ENCODE measurements at regions not wholly inside any gene's neighbourhood (a gene's known extent, or its start where the extent isn't known, plus 50 kb on each side); places are given as distances from the start of the nearest gene placed in this dataset.

DNA sequence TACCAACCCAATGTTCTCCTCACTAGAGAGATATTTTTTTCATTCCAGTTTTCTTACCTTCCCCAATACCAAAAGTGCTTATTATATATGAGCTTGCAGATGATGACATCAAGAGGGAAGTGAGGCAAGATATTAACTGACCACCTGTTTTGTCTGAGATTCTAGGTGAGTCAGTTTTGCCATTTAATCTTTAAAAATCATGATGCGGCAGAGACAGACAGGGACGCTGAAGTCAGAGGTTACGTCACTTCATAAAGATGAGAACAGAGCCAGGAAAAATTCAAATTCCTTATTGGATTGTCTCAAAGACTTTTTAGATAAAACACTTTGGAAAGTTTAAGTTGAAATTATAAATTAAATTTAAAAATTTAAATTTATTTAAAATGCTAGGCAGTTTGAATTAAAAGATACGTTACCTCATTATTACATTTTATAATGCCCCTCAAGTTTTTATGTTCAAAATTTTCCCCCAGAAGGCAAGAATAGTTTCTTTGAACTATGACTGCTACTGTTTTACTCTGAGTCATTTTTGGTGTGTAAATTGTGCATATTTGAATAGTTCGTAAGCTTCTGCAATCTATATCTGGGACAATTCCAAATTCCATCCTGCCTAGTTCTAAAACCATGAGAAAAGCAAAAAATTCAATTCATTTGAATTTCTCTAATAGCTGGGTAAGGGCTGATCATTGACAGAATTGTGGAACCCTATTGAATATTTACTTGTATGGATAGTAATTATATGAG is 839.6 kb upstream of the GOT2 start:
- Histone ChIP-seq H2AFZ (no peak overlapping the region), H3K36me3 (replicated peaks; ENCODE audit: insufficient read depth, low read depth) (no peaks in the 10 kb centered on the region), H3K4me2 (no peak overlapping the region), H3K4me1 (ENCODE audit: insufficient read depth) (no peaks in the 10 kb centered on the region), H4K20me1 (ENCODE audit: insufficient read depth, poor library complexity, severe bottlenecking) (no peaks in the 10 kb centered on the region), H3K27me3 (no peaks in the 10 kb centered on the region), H3K4me3 (no peak overlapping the region), H3K9me2 (replicated peaks; ENCODE audit: insufficient read depth) (no peaks in the 10 kb centered on the region), H3K9me3 (ENCODE audit: low read depth) (no peaks in the 10 kb centered on the region), H3K27ac (no peak overlapping the region), H3K79me2 (no peaks in the 10 kb centered on the region)
- 94% methylated on average over 5 of the region's 5 CpGs for WGBS (ENCODE audit: low lambda C conversion rate, missing lambda C conversion rate)
- DNase-seq (ENCODE audit: low spot score), result no peak
- TF ChIP-seq CTCF (IDR thresholded peaks at IDR 0.05; ENCODE audit: poor library complexity) (no peak), EZH2 (IDR thresholded peaks at IDR 0.05; ENCODE audit: borderline replicate concordance) (no peak), EZH2phosphoT487 (IDR thresholded peaks at IDR 0.05; ENCODE audit: low read depth, severe bottlenecking, unreplicated experiment) (no peak)

GRCh38 chr16:59567496-59567895 is 833.4 kb upstream of the GOT2 start:
- DNase-seq (ENCODE audit: low spot score), result no peak
- Histone ChIP-seq H3K36me3 (replicated peaks; ENCODE audit: insufficient read depth, low read depth) (no peaks in the 10 kb centered on the region), H3K9me2 (replicated peaks; ENCODE audit: insufficient read depth) (no peaks in the 10 kb centered on the region), H2AFZ (no peak overlapping the region), H3K27ac (no peak overlapping the region), H3K27me3 (no peaks in the 10 kb centered on the region), H3K4me2 (no peak overlapping the region), H4K20me1 (ENCODE audit: insufficient read depth, poor library complexity, severe bottlenecking) (no peaks in the 10 kb centered on the region), H3K79me2 (no peaks in the 10 kb centered on the region), H3K4me1 (ENCODE audit: insufficient read depth) (no peaks in the 10 kb centered on the region), H3K4me3 (no peak overlapping the region), H3K9me3 (ENCODE audit: low read depth) (no peaks in the 10 kb centered on the region)
- TF ChIP-seq EZH2 (IDR thresholded peaks at IDR 0.05; ENCODE audit: borderline replicate concordance) (no peak), CTCF (IDR thresholded peaks at IDR 0.05; ENCODE audit: poor library complexity) (no peak), EZH2phosphoT487 (IDR thresholded peaks at IDR 0.05; ENCODE audit: low read depth, severe bottlenecking, unreplicated experiment) (no peak)
- WGBS (ENCODE audit: low lambda C conversion rate, missing lambda C conversion rate), result 92% methylated on average over 5 of the region's 5 CpGs

DNA sequence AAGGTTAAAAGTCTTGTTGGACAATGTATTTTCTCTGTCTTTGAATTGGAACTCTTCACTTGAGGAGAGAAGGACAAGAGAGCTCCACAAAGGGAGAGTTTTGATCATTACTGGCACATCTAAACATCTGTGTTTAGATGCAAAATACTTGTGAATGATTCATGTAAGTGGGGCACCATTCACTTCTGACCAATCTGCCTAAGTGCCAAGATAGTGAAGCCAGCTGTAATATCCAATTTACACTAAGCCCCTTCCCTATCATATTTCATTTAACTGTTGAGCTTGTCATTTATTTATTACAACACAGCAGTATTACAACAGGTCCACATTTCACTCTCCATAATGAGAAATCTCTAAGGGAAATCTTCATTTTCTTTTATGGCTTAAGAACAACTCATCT is 832.3 kb upstream of the GOT2 start:
- Histone ChIP-seq H3K9me3 (ENCODE audit: low read depth) (no peaks in the 10 kb centered on the region), H4K20me1 (ENCODE audit: insufficient read depth, poor library complexity, severe bottlenecking) (no peaks in the 10 kb centered on the region), H3K4me3 (no peak overlapping the region), H3K4me2 (no peak overlapping the region), H3K79me2 (no peaks in the 10 kb centered on the region), H2AFZ (no peak overlapping the region), H3K27me3 (no peaks in the 10 kb centered on the region), H3K4me1 (ENCODE audit: insufficient read depth) (no peaks in the 10 kb centered on the region), H3K36me3 (replicated peaks; ENCODE audit: insufficient read depth, low read depth) (no peaks in the 10 kb centered on the region), H3K9me2 (replicated peaks; ENCODE audit: insufficient read depth) (no peaks in the 10 kb centered on the region), H3K27ac (no peak overlapping the region)
- no peak for DNase-seq (ENCODE audit: low spot score)
- TF ChIP-seq CTCF (IDR thresholded peaks at IDR 0.05; ENCODE audit: poor library complexity) (no peak), EZH2 (IDR thresholded peaks at IDR 0.05; ENCODE audit: borderline replicate concordance) (no peak), EZH2phosphoT487 (IDR thresholded peaks at IDR 0.05; ENCODE audit: low read depth, severe bottlenecking, unreplicated experiment) (no peak)

- DNase-seq (ENCODE audit: low spot score), result no peak
- TF ChIP-seq CTCF (IDR thresholded peaks at IDR 0.05; ENCODE audit: poor library complexity), result no peak
- no peak for TF ChIP-seq EZH2phosphoT487 (IDR thresholded peaks at IDR 0.05; ENCODE audit: low read depth, severe bottlenecking, unreplicated experiment)
- no peak for TF ChIP-seq EZH2 (IDR thresholded peaks at IDR 0.05; ENCODE audit: borderline replicate concordance)
- H3K4me1 ChIP-seq (ENCODE audit: insufficient read depth), result no peaks in the 10 kb centered on the region
- no peaks in the 10 kb centered on the region for H3K27me3 ChIP-seq
- H3K9me3 ChIP-seq (ENCODE audit: low read depth), result no peaks in the 10 kb centered on the region
- no peak overlapping the region for H3K4me2 ChIP-seq
- H3K27ac ChIP-seq, result no peak overlapping the region
- no peak overlapping the region for H2AFZ ChIP-seq
- no peaks in the 10 kb centered on the region for H3K36me3 ChIP-seq (replicated peaks; ENCODE audit: insufficient read depth, low read depth)
- no peaks in the 10 kb centered on the region for H3K79me2 ChIP-seq
- H3K4me3 ChIP-seq, result no peak overlapping the region
- no peaks in the 10 kb centered on the region for H4K20me1 ChIP-seq (ENCODE audit: insufficient read depth, poor library complexity, severe bottlenecking)
- no peaks in the 10 kb centered on the region for H3K9me2 ChIP-seq (replicated peaks; ENCODE audit: insufficient read depth)
These were observed 824.6 kb upstream of the GOT2 start for GRCh38 chr16:59558679-59559078.

Measured in hepatocyte (in vitro differentiated cells).